ENCODE measurements at regions not wholly inside any gene's neighbourhood (a gene's known extent, or its start where the extent isn't known, plus 50 kb on each side); places are given as distances from the start of the nearest gene placed in this dataset.

DNA sequence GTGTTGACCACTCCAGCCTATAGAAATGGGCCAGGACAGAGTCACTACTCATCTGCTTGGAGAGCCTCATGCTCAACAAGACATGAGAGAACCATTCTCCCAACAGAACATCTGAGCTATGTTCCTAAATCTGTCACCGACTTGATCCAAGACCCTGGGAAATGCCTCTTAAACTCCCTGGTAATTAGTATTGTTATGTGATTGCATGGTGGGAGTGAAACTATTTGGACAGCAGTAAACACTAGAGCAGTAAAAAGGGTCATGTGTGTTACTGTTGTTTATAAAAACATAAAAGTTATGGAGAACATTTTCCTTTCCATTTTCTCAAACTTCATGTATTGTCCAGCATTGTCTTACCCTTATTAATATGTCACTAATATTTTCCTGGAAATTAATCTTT is 369.8 kb upstream of the FAT3 start:
- H3F3A ChIP-seq (replicated peaks; ENCODE audit: insufficient read depth): no peaks in the 10 kb centered on the region
- no peaks in the 10 kb centered on the region for H3K27me3 ChIP-seq (ENCODE audit: insufficient read depth)
- no peaks in the 10 kb centered on the region for H3K9me3 ChIP-seq
- no peaks in the 10 kb centered on the region for H3K36me3 ChIP-seq (replicated peaks in 1 of 2; ENCODE audit: control insufficient read depth in 1 of 2, insufficient read depth in 2 of 2, low read length in 1 of 2)
- ChIA-PET CTCF (no interaction called here), POLR2A (no interaction called here)
- H3K79me2 ChIP-seq (ENCODE audit: insufficient read depth): no peaks in the 10 kb centered on the region
- H3K9me2 ChIP-seq: no peaks in the 10 kb centered on the region
- no peak overlapping the region for H2AFZ ChIP-seq (ENCODE audit: low read depth)
- H3K4me3 ChIP-seq (ENCODE audit: low read depth in 2 of 2, low read length in 1 of 2): no peak overlapping the region
- H3K4me1 ChIP-seq (ENCODE audit: control insufficient read depth in 1 of 2, insufficient read depth in 2 of 2, low read depth in 1 of 2, low read length in 1 of 2): peaks cover 0 to 3% of the 10 kb centered on the region in 2 experiments; a peak in 2 of 4 replicates
- H3K27ac ChIP-seq (ENCODE audit: low read depth in 2 of 2, low read length in 1 of 2): no peak overlapping the region
- no peak overlapping the region for H3K4me2 ChIP-seq
- H4K20me1 ChIP-seq (ENCODE audit: insufficient read depth): no peaks in the 10 kb centered on the region
- no peak for DNase-seq
- H3K9ac ChIP-seq: no peak overlapping the region
- WGBS (ENCODE audit: low lambda C conversion rate): 75% methylated on average over 1 of the region's 1 CpG
- no peak for TF ChIP-seq GABPA (IDR thresholded peaks at IDR 0.05; ENCODE audit: low read depth)

DNA sequence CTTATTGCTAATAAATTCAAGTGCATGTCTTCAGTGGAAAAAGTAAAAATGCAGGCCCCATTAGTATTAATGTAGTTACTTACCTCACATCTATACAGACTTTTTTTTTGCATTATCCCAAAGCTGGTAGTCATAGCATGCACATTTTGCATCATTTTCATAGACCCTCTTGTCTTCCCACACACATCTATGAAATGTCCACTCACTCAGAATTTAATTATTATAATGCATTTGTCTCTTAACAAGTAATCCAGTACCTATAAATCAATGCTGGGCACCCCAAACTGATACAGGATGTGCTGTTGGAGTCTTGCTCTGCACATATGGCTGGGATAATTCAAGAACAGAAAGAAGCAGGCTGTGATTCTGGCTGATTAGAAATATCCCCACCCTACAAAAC is 370.4 kb upstream of the FAT3 start:
- no peak for DNase-seq
- no peaks in the 10 kb centered on the region for H3K79me2 ChIP-seq (ENCODE audit: insufficient read depth)
- no peak overlapping the region for H3K4me3 ChIP-seq (ENCODE audit: low read depth in 2 of 2, low read length in 1 of 2)
- no peak overlapping the region for H3K4me2 ChIP-seq
- H3K4me1 ChIP-seq (ENCODE audit: control insufficient read depth in 1 of 2, insufficient read depth in 2 of 2, low read depth in 1 of 2, low read length in 1 of 2): peaks cover 0 to 2% of the 10 kb centered on the region in 2 experiments; a peak in 2 of 4 replicates
- H3F3A ChIP-seq (replicated peaks; ENCODE audit: insufficient read depth): no peaks in the 10 kb centered on the region
- no peaks in the 10 kb centered on the region for H3K27me3 ChIP-seq (ENCODE audit: insufficient read depth)
- H2AFZ ChIP-seq (ENCODE audit: low read depth): no peak overlapping the region
- TF ChIP-seq RFX5 (IDR thresholded peaks at IDR 0.05; ENCODE audit: low read length) (no peak), EZH2phosphoT487 (IDR thresholded peaks at IDR 0.05; ENCODE audit: borderline replicate concordance, low read depth) (no peak), YY1 (IDR thresholded peaks at IDR 0.05; ENCODE audit: low read depth) (no peak), MEF2A (IDR thresholded peaks at IDR 0.05; ENCODE audit: borderline replicate concordance, low read depth) (no peak), GABPA (IDR thresholded peaks at IDR 0.05; ENCODE audit: low read depth) (no peak), GATA2 (CRISPR knock-in tag; IDR thresholded peaks at IDR 0.05) (no peak), RXRA (IDR thresholded peaks at IDR 0.05; ENCODE audit: borderline replicate concordance, low read depth) (no peak), RAD21 (IDR thresholded peaks at IDR 0.05; ENCODE audit: low read length) (no peak), RCOR1 (IDR thresholded peaks at IDR 0.05; ENCODE audit: low read length) (no peak), SIN3A (IDR thresholded peaks at IDR 0.05; ENCODE audit: borderline replicate concordance, low read depth, low read length) (no peak), NRF1 (IDR thresholded peaks at IDR 0.05; ENCODE audit: low read depth, low read length) (no peak), ELF1 (IDR thresholded peaks at IDR 0.05) (no peak), TAF1 (IDR thresholded peaks at IDR 0.05; ENCODE audit: borderline replicate concordance, low read depth, low read length) (no peak), SMC3 (IDR thresholded peaks at IDR 0.05; ENCODE audit: low read depth, low read length) (no peak), JUND (IDR thresholded peaks at IDR 0.05) (no peak), EP300 (IDR thresholded peaks at IDR 0.05; ENCODE audit: borderline replicate concordance in 1 of 2, low read depth in 1 of 2, low read length in 1 of 2) (no peak)
- TF ChIP-seq, protein P1, sequence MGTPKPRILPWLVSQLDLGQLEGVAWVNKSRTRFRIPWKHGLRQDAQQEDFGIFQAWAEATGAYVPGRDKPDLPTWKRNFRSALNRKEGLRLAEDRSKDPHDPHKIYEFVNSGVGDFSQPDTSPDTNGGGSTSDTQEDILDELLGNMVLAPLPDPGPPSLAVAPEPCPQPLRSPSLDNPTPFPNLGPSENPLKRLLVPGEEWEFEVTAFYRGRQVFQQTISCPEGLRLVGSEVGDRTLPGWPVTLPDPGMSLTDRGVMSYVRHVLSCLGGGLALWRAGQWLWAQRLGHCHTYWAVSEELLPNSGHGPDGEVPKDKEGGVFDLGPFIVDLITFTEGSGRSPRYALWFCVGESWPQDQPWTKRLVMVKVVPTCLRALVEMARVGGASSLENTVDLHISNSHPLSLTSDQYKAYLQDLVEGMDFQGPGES (IDR thresholded peaks at IDR 0.05; ENCODE audit: low read depth, low read length): no peak
- TF ChIP-seq, protein P2, sequence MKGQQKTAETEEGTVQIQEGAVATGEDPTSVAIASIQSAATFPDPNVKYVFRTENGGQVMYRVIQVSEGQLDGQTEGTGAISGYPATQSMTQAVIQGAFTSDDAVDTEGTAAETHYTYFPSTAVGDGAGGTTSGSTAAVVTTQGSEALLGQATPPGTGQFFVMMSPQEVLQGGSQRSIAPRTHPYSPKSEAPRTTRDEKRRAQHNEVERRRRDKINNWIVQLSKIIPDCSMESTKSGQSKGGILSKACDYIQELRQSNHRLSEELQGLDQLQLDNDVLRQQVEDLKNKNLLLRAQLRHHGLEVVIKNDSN (IDR thresholded peaks at IDR 0.05; ENCODE audit: borderline replicate concordance, low read depth): no peak
- TF ChIP-seq, protein P3, sequence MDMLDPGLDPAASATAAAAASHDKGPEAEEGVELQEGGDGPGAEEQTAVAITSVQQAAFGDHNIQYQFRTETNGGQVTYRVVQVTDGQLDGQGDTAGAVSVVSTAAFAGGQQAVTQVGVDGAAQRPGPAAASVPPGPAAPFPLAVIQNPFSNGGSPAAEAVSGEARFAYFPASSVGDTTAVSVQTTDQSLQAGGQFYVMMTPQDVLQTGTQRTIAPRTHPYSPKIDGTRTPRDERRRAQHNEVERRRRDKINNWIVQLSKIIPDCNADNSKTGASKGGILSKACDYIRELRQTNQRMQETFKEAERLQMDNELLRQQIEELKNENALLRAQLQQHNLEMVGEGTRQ (IDR thresholded peaks at IDR 0.05; ENCODE audit: borderline replicate concordance, low read depth, low read length): no peak
- TF ChIP-seq, protein P4, sequence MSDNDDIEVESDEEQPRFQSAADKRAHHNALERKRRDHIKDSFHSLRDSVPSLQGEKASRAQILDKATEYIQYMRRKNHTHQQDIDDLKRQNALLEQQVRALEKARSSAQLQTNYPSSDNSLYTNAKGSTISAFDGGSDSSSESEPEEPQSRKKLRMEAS (IDR thresholded peaks at IDR 0.05; ENCODE audit: low read depth): no peak
- no peaks in the 10 kb centered on the region for H3K9me2 ChIP-seq
- ChIA-PET CTCF (interaction anchor here (1.0 kb wide), 1 partner anchor 10 kb away, joined by 4 read pairs; no protein-coding TSS in a partner anchor), POLR2A (no interaction called here)
- no peak overlapping the region for H3K27ac ChIP-seq (ENCODE audit: low read depth in 2 of 2, low read length in 1 of 2)
- no peak overlapping the region for H3K9ac ChIP-seq
- no peaks in the 10 kb centered on the region for H3K9me3 ChIP-seq
- H4K20me1 ChIP-seq (ENCODE audit: insufficient read depth): no peaks in the 10 kb centered on the region
- H3K36me3 ChIP-seq (replicated peaks in 1 of 2; ENCODE audit: control insufficient read depth in 1 of 2, insufficient read depth in 2 of 2, low read length in 1 of 2): no peaks in the 10 kb centered on the region

All from SK-N-SH (cell line).